HEK293 (cell line): ENCODE measurements at regions not wholly inside any gene's neighbourhood (a gene's known extent, or its start where the extent isn't known, plus 50 kb on each side); places are given as distances from the start of the nearest gene placed in this dataset.
A peak's percentile ranks its signal among the peaks of the same experiment; 100 is the strongest.

Experiments
- CTCF ChIA-PET: fragments of 350-600 bp; formaldehyde crosslinking; extraction: SDS; loops from one replicate; lab custom pipeline; 2021; ENCODE audit warnings: antibody characterized with exemption; lab: Yijun Ruan, JAX
- POLR2A ChIA-PET: fragments of 300-600 bp; formaldehyde crosslinking; extraction: SDS; loops from one replicate; lab custom pipeline; 2020; ENCODE audit warnings: antibody characterized with exemption, inconsistent platforms; lab: Yijun Ruan, JAX
- H3K27ac ChIP-seq: fragments of 200-500 bp; sonication (Bioruptor generic); 2 replicates; pipeline ENCODE4 v1.5.1; 2014; ENCODE audit warnings: low read depth, low read length, control low read depth, inconsistent platforms; ENCODE audit errors: extremely low read depth
- H3K36me3 ChIP-seq, 2 experiments: fragments of 200-500 bp in 1 of 2; sonication (Bioruptor generic) in 1 of 2; 1 replicate in 1 of 2; 2 replicates in 1 of 2; pipeline ENCODE4 v1.5.1; 2014 to 2017; ENCODE audit warnings: inconsistent platforms in 2 of 2, low read length in 2 of 2; ENCODE audit not compliant: control insufficient read depth in 2 of 2, insufficient read depth in 1 of 2
- H3K4me1 ChIP-seq: fragments of 200-500 bp; sonication (Bioruptor generic); 2 replicates; pipeline ENCODE4 v1.5.1; 2014; ENCODE audit warnings: mild to moderate bottlenecking, low read length, inconsistent platforms; ENCODE audit not compliant: control insufficient read depth, insufficient read depth
- H3K4me3 ChIP-seq: 2 replicates; pipeline ENCODE4 v1.5.1; 2011; ENCODE audit warnings: low read depth, mild to moderate bottlenecking, control low read depth, low read length, moderate library complexity
- H3K9me3 ChIP-seq: fragments of 200-500 bp; sonication (Bioruptor generic); 2 replicates; pipeline ENCODE4 v1.5.1; 2014; ENCODE audit warnings: low read depth, low read length, inconsistent platforms; ENCODE audit not compliant: control insufficient read depth, insufficient read depth
- FEZF1 ChIP-seq: fragments of 450-650 bp; formaldehyde crosslinking; IDR thresholded peaks from 2 replicates; pipeline ENCODE4 v1.5.1; 2016; ENCODE audit warnings: missing biosample characterization, missing genetic modification characterization
- INSM2 ChIP-seq: fragments of 450-650 bp; formaldehyde crosslinking; IDR thresholded peaks from 2 replicates; pipeline ENCODE4 v1.5.1; 2016; ENCODE audit warnings: missing biosample characterization, missing genetic modification characterization
- KLF7 ChIP-seq: fragments of 450-650 bp; formaldehyde crosslinking; IDR thresholded peaks from 2 replicates; pipeline ENCODE4 v1.5.1; 2016; ENCODE audit warnings: missing biosample characterization, missing genetic modification characterization, borderline replicate concordance
- MZF1 ChIP-seq: fragments of 450-650 bp; formaldehyde crosslinking; IDR thresholded peaks from 2 replicates; pipeline ENCODE4 v1.5.1; 2017; ENCODE audit warnings: missing biosample characterization, missing genetic modification characterization, borderline replicate concordance
- PRDM1 ChIP-seq: fragments of 450-650 bp; formaldehyde crosslinking; IDR thresholded peaks from 2 replicates; pipeline ENCODE4; 2016; ENCODE audit warnings: missing biosample characterization, missing genetic modification characterization
- RBAK ChIP-seq: fragments of 450-650 bp; formaldehyde crosslinking; IDR thresholded peaks from 2 replicates; pipeline ENCODE4 v1.5.1; 2016; ENCODE audit warnings: missing biosample characterization, missing genetic modification characterization
- REPIN1 ChIP-seq: fragments of 450-650 bp; formaldehyde crosslinking; IDR thresholded peaks from 2 replicates; pipeline ENCODE4 v1.5.1; 2017; ENCODE audit warnings: missing biosample characterization, missing genetic modification characterization, low read depth
- SP3 ChIP-seq: fragments of 450-650 bp; formaldehyde crosslinking; IDR thresholded peaks from 2 replicates; pipeline ENCODE4 v1.5.1; 2016; ENCODE audit warnings: missing biosample characterization, missing genetic modification characterization
- SP7 ChIP-seq: fragments of 450-650 bp; formaldehyde crosslinking; IDR thresholded peaks from 2 replicates; pipeline ENCODE4 v1.5.1; 2016; ENCODE audit warnings: missing biosample characterization, missing genetic modification characterization
- YY1 ChIP-seq: fragments of 450-650 bp; formaldehyde crosslinking; IDR thresholded peaks from 2 replicates; pipeline ENCODE4 v1.5.1; 2018; ENCODE audit warnings: missing biosample characterization, missing genetic modification characterization
- ZBTB20 ChIP-seq: fragments of 450-650 bp; formaldehyde crosslinking; IDR thresholded peaks from 2 replicates; pipeline ENCODE4 v1.5.1; 2016; ENCODE audit warnings: missing biosample characterization, missing genetic modification characterization
- ZEB2 ChIP-seq: fragments of 450-650 bp; formaldehyde crosslinking; IDR thresholded peaks from 2 replicates; pipeline ENCODE4 v1.5.1; 2016; ENCODE audit warnings: missing biosample characterization, missing genetic modification characterization
- ZNF18 ChIP-seq: fragments of 450-650 bp; formaldehyde crosslinking; IDR thresholded peaks from 2 replicates; pipeline ENCODE4 v1.5.1; 2016; ENCODE audit warnings: missing biosample characterization, missing genetic modification characterization
- ZNF2 ChIP-seq: fragments of 450-650 bp; formaldehyde crosslinking; IDR thresholded peaks from 2 replicates; pipeline ENCODE4 v1.5.1; 2016; ENCODE audit warnings: missing biosample characterization, missing genetic modification characterization
- ZNF335 ChIP-seq: fragments of 450-650 bp; formaldehyde crosslinking; conservative IDR thresholded peaks from 2 replicates; pipeline ENCODE4 v1.5.1; 2016; ENCODE audit warnings: missing biosample characterization, missing genetic modification characterization
- ZNF341 ChIP-seq: fragments of 450-650 bp; formaldehyde crosslinking; IDR thresholded peaks from 2 replicates; pipeline ENCODE4; 2016; ENCODE audit warnings: low read depth, missing biosample characterization, missing genetic modification characterization
- ZNF561 ChIP-seq: fragments of 450-650 bp; IDR thresholded peaks from 2 replicates; pipeline ENCODE4 v1.5.1; 2018; ENCODE audit warnings: missing biosample characterization, missing genetic modification characterization, borderline replicate concordance
- ZNF600 ChIP-seq: fragments of 450-650 bp; formaldehyde crosslinking; IDR thresholded peaks from 2 replicates; pipeline ENCODE4 v1.5.1; 2016; ENCODE audit warnings: missing biosample characterization, missing genetic modification characterization
- ZNF629 ChIP-seq: fragments of 450-650 bp; formaldehyde crosslinking; IDR thresholded peaks from 2 replicates; pipeline ENCODE4 v1.5.1; 2017; ENCODE audit warnings: missing biosample characterization, missing genetic modification characterization
- ZNF701 ChIP-seq: fragments of 450-650 bp; formaldehyde crosslinking; IDR thresholded peaks from 2 replicates; pipeline ENCODE4 v1.5.1; 2016; ENCODE audit warnings: missing biosample characterization, missing genetic modification characterization
- ZXDB ChIP-seq: fragments of 450-650 bp; formaldehyde crosslinking; IDR thresholded peaks from 2 replicates; pipeline ENCODE4 v1.5.1; 2016; ENCODE audit warnings: missing biosample characterization, missing genetic modification characterization
- TF ChIP-seq, protein P1 (sequence below): fragments of 450-650 bp; formaldehyde crosslinking; IDR thresholded peaks from 2 replicates; pipeline ENCODE4 v1.5.1; 2017; ENCODE audit warnings: missing biosample characterization, missing genetic modification characterization
- TF ChIP-seq, protein P2 (sequence below): fragments of 450-650 bp; formaldehyde crosslinking; IDR thresholded peaks from 2 replicates; pipeline ENCODE4 v1.5.1; 2016; ENCODE audit warnings: missing biosample characterization, missing genetic modification characterization
- TF ChIP-seq, protein P3 (sequence below): fragments of 450-650 bp; formaldehyde crosslinking; IDR thresholded peaks from 2 replicates; pipeline ENCODE4 v1.5.1; 2016; ENCODE audit warnings: missing biosample characterization, missing genetic modification characterization

DNA sequence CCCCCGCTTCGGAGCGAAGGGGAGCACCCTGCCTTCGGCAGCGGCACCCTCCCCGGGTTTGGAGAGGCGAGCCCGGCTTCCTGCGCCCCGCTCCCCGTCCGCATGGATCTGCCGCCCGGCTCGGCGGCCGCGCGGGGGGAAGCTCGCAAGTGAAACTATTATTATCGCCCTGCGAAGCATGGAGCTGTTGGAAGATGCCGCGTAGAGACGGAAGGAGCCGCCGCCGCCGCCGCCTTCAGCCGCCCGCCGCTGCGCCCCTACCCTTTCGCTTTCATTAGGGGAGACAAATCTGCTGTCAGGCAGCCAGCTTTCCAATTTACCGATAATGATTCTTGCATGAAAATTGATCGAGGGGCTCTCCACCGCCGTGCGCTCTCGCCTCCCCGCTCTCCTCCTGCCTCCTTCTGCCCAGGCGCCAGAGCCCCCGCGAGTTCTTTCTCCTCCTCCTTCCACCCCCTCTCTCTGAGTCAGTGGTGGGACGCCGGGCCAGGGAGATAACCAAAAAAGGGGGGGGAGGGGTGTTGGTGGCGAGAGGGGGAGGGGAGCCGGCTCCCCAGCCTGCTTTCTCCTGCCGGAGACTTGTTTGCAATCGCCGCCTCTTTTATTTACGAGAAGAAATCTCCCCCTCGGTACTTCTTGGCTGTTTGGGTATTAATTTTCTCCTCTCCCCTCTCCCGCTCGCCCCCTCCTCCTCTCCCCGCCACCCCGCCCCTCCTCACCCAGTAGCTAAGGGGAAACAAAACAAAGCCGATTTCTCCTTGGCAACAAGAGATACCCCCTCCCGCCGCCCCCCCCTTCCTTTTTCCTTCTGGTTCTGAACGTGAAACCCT is 58.0 kb upstream of the GSE1 start (continued):
- TF ChIP-seq ZNF701 (tag by site-specific recombination) (no peak), ZEB2 (tag by site-specific recombination) (no peak), ZNF561 (tag by site-specific recombination) (peak; percentile 72; the same call in 1 of the 2 replicates), MZF1 (tag by site-specific recombination) (0 out of 2 replicates have a peak, but pooled peaks have one; percentile 16), RBAK (tag by site-specific recombination) (no peak), PRDM1 (tag by site-specific recombination) (peak; percentile 53; the same call in 1 of the 2 replicates), ZNF18 (tag by site-specific recombination) (no peak), ZNF629 (tag by site-specific recombination) (0 out of 2 replicates have a peak, but pooled peaks have one; percentile 18), ZNF600 (tag by site-specific recombination) (0 out of 2 replicates have a peak, but pooled peaks have one; percentile 9), YY1 (tag by site-specific recombination) (no peak)
- TF ChIP-seq, protein P1, sequence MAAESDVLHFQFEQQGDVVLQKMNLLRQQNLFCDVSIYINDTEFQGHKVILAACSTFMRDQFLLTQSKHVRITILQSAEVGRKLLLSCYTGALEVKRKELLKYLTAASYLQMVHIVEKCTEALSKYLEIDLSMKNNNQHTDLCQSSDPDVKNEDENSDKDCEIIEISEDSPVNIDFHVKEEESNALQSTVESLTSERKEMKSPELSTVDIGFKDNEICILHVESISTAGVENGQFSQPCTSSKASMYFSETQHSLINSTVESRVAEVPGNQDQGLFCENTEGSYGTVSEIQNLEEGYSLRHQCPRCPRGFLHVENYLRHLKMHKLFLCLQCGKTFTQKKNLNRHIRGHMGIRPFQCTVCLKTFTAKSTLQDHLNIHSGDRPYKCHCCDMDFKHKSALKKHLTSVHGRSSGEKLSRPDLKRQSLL: peak; percentile 74; the same call in 1 of the 2 replicates

- Histone ChIP-seq H3K27ac (peak overlapping the region; percentile 91), H3K36me3 (no peaks in the 10 kb centered on the region), H3K9me3 (no peaks in the 10 kb centered on the region), H3K4me1 (peaks cover 5% of the 10 kb centered on the region), H3K4me3 (peak overlapping the region; percentile 69)
- CTCF ChIA-PET: interaction anchor here (0.6 to 2.4 kb wide), 3 partner anchors 13 to 57 kb away, joined by 3 to 16 read pairs (median 14); partner anchors contain the start of gene GSE1
- POLR2A ChIA-PET: interaction anchor here (0.6 to 5.0 kb wide), 5 partner anchors 59 to 165 kb away, joined by 3 to 37 read pairs (median 5); partner anchors contain the start of gene GSE1
- TF ChIP-seq, protein P2, sequence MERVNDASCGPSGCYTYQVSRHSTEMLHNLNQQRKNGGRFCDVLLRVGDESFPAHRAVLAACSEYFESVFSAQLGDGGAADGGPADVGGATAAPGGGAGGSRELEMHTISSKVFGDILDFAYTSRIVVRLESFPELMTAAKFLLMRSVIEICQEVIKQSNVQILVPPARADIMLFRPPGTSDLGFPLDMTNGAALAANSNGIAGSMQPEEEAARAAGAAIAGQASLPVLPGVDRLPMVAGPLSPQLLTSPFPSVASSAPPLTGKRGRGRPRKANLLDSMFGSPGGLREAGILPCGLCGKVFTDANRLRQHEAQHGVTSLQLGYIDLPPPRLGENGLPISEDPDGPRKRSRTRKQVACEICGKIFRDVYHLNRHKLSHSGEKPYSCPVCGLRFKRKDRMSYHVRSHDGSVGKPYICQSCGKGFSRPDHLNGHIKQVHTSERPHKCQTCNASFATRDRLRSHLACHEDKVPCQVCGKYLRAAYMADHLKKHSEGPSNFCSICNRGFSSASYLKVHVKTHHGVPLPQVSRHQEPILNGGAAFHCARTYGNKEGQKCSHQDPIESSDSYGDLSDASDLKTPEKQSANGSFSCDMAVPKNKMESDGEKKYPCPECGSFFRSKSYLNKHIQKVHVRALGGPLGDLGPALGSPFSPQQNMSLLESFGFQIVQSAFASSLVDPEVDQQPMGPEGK (tag by site-specific recombination): peak; percentile 70
- TF ChIP-seq SP7 (0 out of 2 replicates have a peak, but pooled peaks have one; percentile 5), INSM2 (tag by site-specific recombination) (no peak), ZNF2 (tag by site-specific recombination) (0 out of 2 replicates have a peak, but pooled peaks have one; percentile 20), FEZF1 (peak; percentile 57), ZNF341 (peak; percentile 31; the same call in 1 of the 2 replicates), ZNF629 (tag by site-specific recombination) (0 out of 2 replicates have a peak, but pooled peaks have one; percentile 10), ZNF600 (tag by site-specific recombination) (no peak), ZBTB20 (tag by site-specific recombination) (peak; percentile 26; the same call in 1 of the 2 replicates), SP3 (tag by site-specific recombination) (no peak), ZNF335 (tag by site-specific recombination) (peak; percentile 86), ZXDB (tag by site-specific recombination) (peak; percentile 66; the same call in 1 of the 2 replicates), REPIN1 (tag by site-specific recombination) (no peak), KLF7 (no peak)
- TF ChIP-seq, protein P3, sequence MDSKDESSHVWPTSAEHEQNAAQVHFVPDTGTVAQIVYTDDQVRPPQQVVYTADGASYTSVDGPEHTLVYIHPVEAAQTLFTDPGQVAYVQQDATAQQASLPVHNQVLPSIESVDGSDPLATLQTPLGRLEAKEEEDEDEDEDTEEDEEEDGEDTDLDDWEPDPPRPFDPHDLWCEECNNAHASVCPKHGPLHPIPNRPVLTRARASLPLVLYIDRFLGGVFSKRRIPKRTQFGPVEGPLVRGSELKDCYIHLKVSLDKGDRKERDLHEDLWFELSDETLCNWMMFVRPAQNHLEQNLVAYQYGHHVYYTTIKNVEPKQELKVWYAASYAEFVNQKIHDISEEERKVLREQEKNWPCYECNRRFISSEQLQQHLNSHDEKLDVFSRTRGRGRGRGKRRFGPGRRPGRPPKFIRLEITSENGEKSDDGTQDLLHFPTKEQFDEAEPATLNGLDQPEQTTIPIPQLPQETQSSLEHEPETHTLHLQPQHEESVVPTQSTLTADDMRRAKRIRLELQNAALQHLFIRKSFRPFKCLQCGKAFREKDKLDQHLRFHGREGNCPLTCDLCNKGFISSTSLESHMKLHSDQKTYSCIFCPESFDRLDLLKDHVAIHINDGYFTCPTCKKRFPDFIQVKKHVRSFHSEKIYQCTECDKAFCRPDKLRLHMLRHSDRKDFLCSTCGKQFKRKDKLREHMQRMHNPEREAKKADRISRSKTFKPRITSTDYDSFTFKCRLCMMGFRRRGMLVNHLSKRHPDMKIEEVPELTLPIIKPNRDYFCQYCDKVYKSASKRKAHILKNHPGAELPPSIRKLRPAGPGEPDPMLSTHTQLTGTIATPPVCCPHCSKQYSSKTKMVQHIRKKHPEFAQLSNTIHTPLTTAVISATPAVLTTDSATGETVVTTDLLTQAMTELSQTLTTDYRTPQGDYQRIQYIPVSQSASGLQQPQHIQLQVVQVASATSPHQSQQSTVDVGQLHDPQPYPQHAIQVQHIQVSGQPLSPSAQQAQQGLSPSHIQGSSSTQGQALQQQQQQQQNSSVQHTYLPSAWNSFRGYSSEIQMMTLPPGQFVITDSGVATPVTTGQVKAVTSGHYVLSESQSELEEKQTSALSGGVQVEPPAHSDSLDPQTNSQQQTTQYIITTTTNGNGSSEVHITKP: peak; percentile 77; the same call in 1 of the 2 replicates
Observed at GRCh38 chr16:85555719-85556455, 57.2 kb upstream of the GSE1 start.
